Endothelial cell of umbilical vein (primary cell): ENCODE measurements at regions not wholly inside any gene's neighbourhood (a gene's known extent, or its start where the extent isn't known, plus 50 kb on each side); places are given as distances from the start of the nearest gene placed in this dataset.

Experiments used
- CTCF ChIP-seq, 2 donors: IDR thresholded peaks; 1 replicate in 1 of 2; 2 replicates in 1 of 2; pipeline ENCODE4 v1.5.1; 2011; ENCODE audit warnings: low read length in 2 of 2, mild to moderate bottlenecking in 2 of 2, moderate library complexity in 2 of 2, control low read depth in 1 of 2, inconsistent platforms in 1 of 2, low read depth in 1 of 2; ENCODE audit not compliant: insufficient read depth in 1 of 2; ENCODE audit errors: extremely low read depth in 1 of 2
- EZH2 ChIP-seq: IDR thresholded peaks from 2 replicates; pipeline ENCODE4 v1.6.1; 2012; ENCODE audit warnings: borderline replicate concordance, low read depth, mild to moderate bottlenecking, moderate library complexity, low read length, inconsistent platforms; ENCODE audit not compliant: severe bottlenecking
- FOS ChIP-seq: IDR thresholded peaks from 2 replicates; pipeline ENCODE4 v1.6.1; 2011; ENCODE audit warnings: mild to moderate bottlenecking, low read length, moderate library complexity, borderline replicate concordance; ENCODE audit not compliant: insufficient read depth
- POLR2A ChIP-seq: IDR thresholded peaks from 2 replicates; pipeline ENCODE4 v1.6.1; 2012; ENCODE audit warnings: low read depth, mild to moderate bottlenecking, control low read depth, low read length
- POLR2AphosphoS5 ChIP-seq: IDR thresholded peaks from 2 replicates; pipeline ENCODE4 v1.6.1; 2012; ENCODE audit warnings: low read depth, mild to moderate bottlenecking, control low read depth, low read length, moderate library complexity; ENCODE audit not compliant: insufficient read depth

GRCh38 chr15:45993508-45993907 lies 358.7 kb downstream of the SQOR start:
- TF ChIP-seq POLR2A (no peak), EZH2 (no peak), CTCF (IDR thresholded peaks at IDR 0.05; ENCODE audit: extremely low read depth in 1 of 2, insufficient read depth in 1 of 2, low read depth in 1 of 2, low read length in 2 of 2) (no peak), FOS (no peak), POLR2AphosphoS5 (no peak)
